HCT116 (cell line): ENCODE measurements at regions not wholly inside any gene's neighbourhood (a gene's known extent, or its start where the extent isn't known, plus 50 kb on each side); places are given as distances from the start of the nearest gene placed in this dataset.

Experiments
- ATAC-seq: fragments of 200-7000 bp; cut with Tn5 transposase; 2 replicates; pipeline ENCODE4 v1.9.1; 2020; ENCODE audit warnings: mild to moderate bottlenecking, moderate library complexity
- BruUV-seq: library from RNA; stranded (reverse); fragments of 400-500 nt; replicated peaks from 2 replicates; lab custom pipeline; 2021; lab: Mats Ljungman, UMichigan
- CTCF ChIA-PET: fragments of 300-600 bp; sonication (Branson Sonifier 250); formaldehyde crosslinking; loops from one replicate; lab custom pipeline; 2021; ENCODE audit warnings: antibody characterized with exemption; lab: Charles Lee
- POLR2A ChIA-PET: fragments of 300-600, 350-600 bp; sonication (Branson Sonifier 250); formaldehyde crosslinking; loops from one replicate; lab custom pipeline; 2021; ENCODE audit warnings: antibody characterized with exemption; lab: Charles Lee
- RAD21 ChIA-PET, 2 experiments: fragments of 300-600 bp; sonication (Branson Sonifier 250); formaldehyde crosslinking; loops; one replicate each; lab custom pipeline; 2023; ENCODE audit warnings: low total read pairs in 2 of 2; ENCODE audit not compliant: uncharacterized antibody in 2 of 2, unreplicated experiment in 2 of 2, low non-redundant PET in 1 of 2; lab: Charles Lee
- DNase-seq: peaks from one replicate; pipeline ENCODE4 v3.0.0-alpha.2; 2010; ENCODE audit warnings: low read depth, low spot score
- H2AFZ ChIP-seq: fragments of 200-600 bp; shearing (Covaris generic), sonication (generic); 2 replicates; pipeline ENCODE4 v1.6.1; 2017; ENCODE audit warnings: low read depth, mixed run types, mixed read lengths, antibody characterized with exemption, low read length; ENCODE audit not compliant: poor library complexity, severe bottlenecking
- H3K27ac ChIP-seq: 2 replicates; pipeline ENCODE4 v1.5.1; 2012; ENCODE audit warnings: low read depth, low read length
- H3K27me3 ChIP-seq: fragments of 200-600 bp; sonication (generic); 2 replicates; pipeline ENCODE4 v1.6.1; 2016; ENCODE audit warnings: mixed run types, low read length, mixed read lengths; ENCODE audit not compliant: insufficient read depth
- H3K36me3 ChIP-seq, 2 experiments: fragments of 200-500 bp in 1 of 2; fragments of 200-600 bp in 1 of 2; sonication (Bioruptor generic) in 1 of 2; sonication (generic) in 1 of 2; 2 replicates each; pipeline versions ENCODE4 v1.5.1 to v1.6.1; 2014 to 2016; ENCODE audit warnings: low read length in 2 of 2, inconsistent platforms in 1 of 2, mixed read lengths in 1 of 2, mixed run types in 1 of 2; ENCODE audit not compliant: insufficient read depth in 2 of 2, control insufficient read depth in 1 of 2
- H3K4me1 ChIP-seq, 2 experiments: fragments of 200-600 bp in 1 of 2; sonication (generic) in 1 of 2; 2 replicates each; pipeline versions ENCODE4 v1.5.1 to v1.6.1; 2012 to 2017; ENCODE audit warnings: low read length in 2 of 2, inconsistent platforms in 1 of 2, mild to moderate bottlenecking in 1 of 2, mixed read lengths in 1 of 2, mixed run types in 1 of 2, moderate library complexity in 1 of 2; ENCODE audit not compliant: insufficient read depth in 2 of 2, control insufficient read depth in 1 of 2
- H3K4me2 ChIP-seq: fragments of 200-600 bp; sonication (generic); 2 replicates; pipeline ENCODE4 v1.6.1; 2017; ENCODE audit warnings: mixed run types, low read length, mixed read lengths
- H3K4me3 ChIP-seq, 2 experiments: fragments of 200-600 bp in 1 of 2; sonication (generic) in 1 of 2; replicated peaks in 1 of 2; 2 replicates each; pipeline ENCODE4 v1.5.1; 2011 to 2016; ENCODE audit warnings: low read length in 2 of 2, control low read depth in 1 of 2, low read depth in 1 of 2, mild to moderate bottlenecking in 1 of 2, mixed read lengths in 1 of 2, mixed run types in 1 of 2
- H3K79me2 ChIP-seq: fragments of 200-600 bp; sonication (generic); 2 replicates; pipeline ENCODE4 v1.6.1; 2017; ENCODE audit warnings: mild to moderate bottlenecking, mixed run types, low read length, moderate library complexity, mixed read lengths; ENCODE audit not compliant: insufficient read depth
- H3K9ac ChIP-seq: fragments of 200-600 bp; sonication (generic); 2 replicates; pipeline ENCODE4 v1.6.1; 2016; ENCODE audit warnings: low read length, mixed read lengths
- H3K9me2 ChIP-seq: fragments of 200-600 bp; sonication (generic), shearing (Covaris generic); 2 replicates; pipeline ENCODE4 v1.6.1; 2017; ENCODE audit warnings: mixed run types, mild to moderate bottlenecking, moderate library complexity; ENCODE audit not compliant: insufficient read depth
- H3K9me3 ChIP-seq, 2 experiments: fragments of 200-500 bp in 1 of 2; fragments of 200-600 bp in 1 of 2; sonication (Bioruptor generic) in 1 of 2; sonication (generic) in 1 of 2; 2 replicates each; pipeline ENCODE4 v1.6.1; 2014 to 2017; ENCODE audit warnings: low read length in 2 of 2, mixed read lengths in 2 of 2, inconsistent platforms in 1 of 2, low read depth in 1 of 2, mild to moderate bottlenecking in 1 of 2, mixed run types in 1 of 2, moderate library complexity in 1 of 2; ENCODE audit not compliant: control insufficient read depth in 1 of 2, insufficient read depth in 1 of 2
- H4K20me1 ChIP-seq: fragments of 200-600 bp; sonication (generic), shearing (Covaris generic); 2 replicates; pipeline ENCODE4 v1.6.1; 2017; ENCODE audit warnings: mixed run types, mild to moderate bottlenecking, moderate library complexity; ENCODE audit not compliant: insufficient read depth
- POLR2A ChIP-seq: IDR thresholded peaks from 2 replicates; pipeline ENCODE4 v1.7.0; 2011; ENCODE audit warnings: borderline replicate concordance; ENCODE audit not compliant: insufficient read depth, insufficient read length; ENCODE audit errors: extremely low read depth
- POLR2AphosphoS5 ChIP-seq: IDR thresholded peaks from 2 replicates; pipeline ENCODE4 v1.6.1; 2011; ENCODE audit warnings: mild to moderate bottlenecking, low read depth, low read length, moderate library complexity
- SIN3A ChIP-seq: IDR thresholded peaks from 2 replicates; pipeline ENCODE4 v1.6.1; 2012; ENCODE audit warnings: low read depth
- ZNF274 ChIP-seq: fragments of 200-500 bp; sonication (Bioruptor generic); IDR thresholded peaks from 2 replicates; pipeline ENCODE4 v1.6.1; 2014; ENCODE audit warnings: mild to moderate bottlenecking, low read depth, low read length, inconsistent platforms
- intact Hi-C: fragments of 100-400 bp; cut with micrococcal nuclease; formaldehyde crosslinking; loops from 2 replicates; pipeline ENCODE4 v1.10.0; 2022
- TF ChIP-seq, protein P1 (sequence below), 3 experiments: fragments of 200-600 bp in 1 of 3; sonication (generic) in 1 of 3; IDR thresholded peaks in 2 of 3; conservative IDR thresholded peaks in 1 of 3; 2 replicates each; pipeline ENCODE4 v1.5.1; 2012 to 2017; ENCODE audit warnings: low read depth in 2 of 3, low read length in 2 of 3, antibody characterized with exemption in 1 of 3, borderline replicate concordance in 1 of 3, control low read depth in 1 of 3, mild to moderate bottlenecking in 1 of 3, mixed read lengths in 1 of 3, mixed run types in 1 of 3, moderate library complexity in 1 of 3; ENCODE audit not compliant: insufficient read depth in 1 of 3
- TF ChIP-seq, protein P2 (sequence below): IDR thresholded peaks from 2 replicates; pipeline ENCODE4 v1.6.1; 2012; ENCODE audit warnings: low read depth

DNA sequence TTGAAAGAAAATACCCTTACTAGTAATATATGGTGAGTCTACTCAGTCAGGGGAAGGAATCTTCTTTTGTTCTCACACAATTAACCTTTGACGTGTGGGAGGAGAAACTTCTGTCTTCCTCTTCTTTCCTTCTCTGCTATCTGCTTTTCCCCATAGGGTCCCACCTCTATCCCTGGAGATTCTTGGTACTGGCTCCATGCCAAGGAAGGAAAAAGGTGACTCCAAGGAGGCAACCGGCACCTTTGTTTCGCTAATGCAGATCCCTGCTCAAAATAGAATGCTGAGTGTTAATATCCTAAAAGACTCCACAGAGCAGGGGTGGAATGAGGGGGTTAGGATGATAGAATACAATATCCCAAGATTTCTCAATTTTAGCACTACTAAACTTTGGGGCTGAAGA is 116.7 kb downstream of the CD164 start:
- intact Hi-C loops, result no loop called here
- Histone ChIP-seq H3K36me3 (no peaks in the 10 kb centered on the region), H3K27me3 (no peaks in the 10 kb centered on the region), H4K20me1 (no peaks in the 10 kb centered on the region), H3K9me3 (no peaks in the 10 kb centered on the region), H3K9me2 (no peaks in the 10 kb centered on the region), H3K4me1 (no peaks in the 10 kb centered on the region), H3K27ac (no peak overlapping the region), H3K4me2 (no peak overlapping the region), H3K9ac (no peak overlapping the region), H3K4me3 (no peak overlapping the region), H2AFZ (no peak overlapping the region), H3K79me2 (no peaks in the 10 kb centered on the region)
- TF ChIP-seq SIN3A (no peak), POLR2AphosphoS5 (no peak), ZNF274 (no peak), POLR2A (no peak)
- TF ChIP-seq, protein P1, sequence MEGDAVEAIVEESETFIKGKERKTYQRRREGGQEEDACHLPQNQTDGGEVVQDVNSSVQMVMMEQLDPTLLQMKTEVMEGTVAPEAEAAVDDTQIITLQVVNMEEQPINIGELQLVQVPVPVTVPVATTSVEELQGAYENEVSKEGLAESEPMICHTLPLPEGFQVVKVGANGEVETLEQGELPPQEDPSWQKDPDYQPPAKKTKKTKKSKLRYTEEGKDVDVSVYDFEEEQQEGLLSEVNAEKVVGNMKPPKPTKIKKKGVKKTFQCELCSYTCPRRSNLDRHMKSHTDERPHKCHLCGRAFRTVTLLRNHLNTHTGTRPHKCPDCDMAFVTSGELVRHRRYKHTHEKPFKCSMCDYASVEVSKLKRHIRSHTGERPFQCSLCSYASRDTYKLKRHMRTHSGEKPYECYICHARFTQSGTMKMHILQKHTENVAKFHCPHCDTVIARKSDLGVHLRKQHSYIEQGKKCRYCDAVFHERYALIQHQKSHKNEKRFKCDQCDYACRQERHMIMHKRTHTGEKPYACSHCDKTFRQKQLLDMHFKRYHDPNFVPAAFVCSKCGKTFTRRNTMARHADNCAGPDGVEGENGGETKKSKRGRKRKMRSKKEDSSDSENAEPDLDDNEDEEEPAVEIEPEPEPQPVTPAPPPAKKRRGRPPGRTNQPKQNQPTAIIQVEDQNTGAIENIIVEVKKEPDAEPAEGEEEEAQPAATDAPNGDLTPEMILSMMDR (IDR thresholded peaks at IDR 0.05 in 2 of 3, conservative IDR thresholded peaks at IDR 0.05 in 1 of 3; ENCODE audit: borderline replicate concordance in 1 of 3, insufficient read depth in 1 of 3, low read depth in 2 of 3, low read length in 2 of 3), result no peak
- TF ChIP-seq, protein P2, sequence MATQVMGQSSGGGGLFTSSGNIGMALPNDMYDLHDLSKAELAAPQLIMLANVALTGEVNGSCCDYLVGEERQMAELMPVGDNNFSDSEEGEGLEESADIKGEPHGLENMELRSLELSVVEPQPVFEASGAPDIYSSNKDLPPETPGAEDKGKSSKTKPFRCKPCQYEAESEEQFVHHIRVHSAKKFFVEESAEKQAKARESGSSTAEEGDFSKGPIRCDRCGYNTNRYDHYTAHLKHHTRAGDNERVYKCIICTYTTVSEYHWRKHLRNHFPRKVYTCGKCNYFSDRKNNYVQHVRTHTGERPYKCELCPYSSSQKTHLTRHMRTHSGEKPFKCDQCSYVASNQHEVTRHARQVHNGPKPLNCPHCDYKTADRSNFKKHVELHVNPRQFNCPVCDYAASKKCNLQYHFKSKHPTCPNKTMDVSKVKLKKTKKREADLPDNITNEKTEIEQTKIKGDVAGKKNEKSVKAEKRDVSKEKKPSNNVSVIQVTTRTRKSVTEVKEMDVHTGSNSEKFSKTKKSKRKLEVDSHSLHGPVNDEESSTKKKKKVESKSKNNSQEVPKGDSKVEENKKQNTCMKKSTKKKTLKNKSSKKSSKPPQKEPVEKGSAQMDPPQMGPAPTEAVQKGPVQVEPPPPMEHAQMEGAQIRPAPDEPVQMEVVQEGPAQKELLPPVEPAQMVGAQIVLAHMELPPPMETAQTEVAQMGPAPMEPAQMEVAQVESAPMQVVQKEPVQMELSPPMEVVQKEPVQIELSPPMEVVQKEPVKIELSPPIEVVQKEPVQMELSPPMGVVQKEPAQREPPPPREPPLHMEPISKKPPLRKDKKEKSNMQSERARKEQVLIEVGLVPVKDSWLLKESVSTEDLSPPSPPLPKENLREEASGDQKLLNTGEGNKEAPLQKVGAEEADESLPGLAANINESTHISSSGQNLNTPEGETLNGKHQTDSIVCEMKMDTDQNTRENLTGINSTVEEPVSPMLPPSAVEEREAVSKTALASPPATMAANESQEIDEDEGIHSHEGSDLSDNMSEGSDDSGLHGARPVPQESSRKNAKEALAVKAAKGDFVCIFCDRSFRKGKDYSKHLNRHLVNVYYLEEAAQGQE, result no peak
- no TSS peak for BruUV-seq
- CTCF ChIA-PET, result no interaction called here
- ATAC-seq (no peak), DNase-seq (no peak)
- RAD21 ChIA-PET, result no interaction called here
- POLR2A ChIA-PET, result no interaction called here
